Eye (tissue), 1 donor: ENCODE measurements at regions not wholly inside any gene's neighbourhood (a gene's known extent, or its start where the extent isn't known, plus 50 kb on each side); places are given as distances from the start of the nearest gene placed in this dataset.
"Not testable (repeated sequence)": the region's sequence is repeated elsewhere in the genome, so short reads cannot be mapped to it uniquely, and the experiment has no call there.

Experiments used
- DNase-seq: peaks from one replicate; pipeline ENCODE4 v3.0.0-alpha.2; 2015

GRCh38 chr3:14252321-14253021 lies 73.9 kb downstream of the LSM3 start:
- no peak for DNase-seq

- no peak for DNase-seq
These were observed 74.5 kb downstream of the LSM3 start for GRCh38 chr3:14253022-14253706.

GRCh38 chr3:14253707-14254382 lies 75.2 kb downstream of the LSM3 start:
- DNase-seq: no peak

GRCh38 chr3:14254812-14255702 lies 76.4 kb downstream of the LSM3 start:
- DNase-seq: no peak

GRCh38 chr3:14256046-14256445 lies 77.4 kb downstream of the LSM3 start:
- peak; percentile 56 for DNase-seq

- DNase-seq: peak; percentile 75
These were observed 78.1 kb downstream of the LSM3 start for GRCh38 chr3:14256561-14257342.

GRCh38 chr3:14258906-14259904 lies 80.6 kb downstream of the LSM3 start:
- no peak for DNase-seq

- DNase-seq: no peak
These were observed 81.8 kb downstream of the LSM3 start for GRCh38 chr3:14260463-14260862.

- peak; percentile 95 for DNase-seq
These were observed 82.6 kb downstream of the LSM3 start for GRCh38 chr3:14261229-14261628.

GRCh38 chr3:14262212-14262611 lies 83.6 kb downstream of the LSM3 start:
- no peak for DNase-seq

GRCh38 chr3:14262867-14263266 lies 84.2 kb downstream of the LSM3 start:
- no peak for DNase-seq

GRCh38 chr3:14263317-14264005 lies 84.8 kb downstream of the LSM3 start:
- no peak for DNase-seq

GRCh38 chr3:14265246-14265962 lies 86.8 kb downstream of the LSM3 start:
- DNase-seq: no peak

- no peak for DNase-seq
These were observed 87.7 kb downstream of the LSM3 start for GRCh38 chr3:14266361-14266760.

- no peak for DNase-seq
These were observed 89.4 kb downstream of the LSM3 start for GRCh38 chr3:14267976-14268375.

- no peak for DNase-seq
These were observed 90.3 kb downstream of the LSM3 start for GRCh38 chr3:14268897-14269296.

GRCh38 chr3:14272041-14272958 lies 93.7 kb downstream of the LSM3 start:
- DNase-seq: not testable (repeated sequence)

- not testable (repeated sequence) for DNase-seq
These were observed 94.4 kb downstream of the LSM3 start for GRCh38 chr3:14272959-14273560.
